Right hindlimb (tissue), 1 donor: ENCODE measurements at regions not wholly inside any gene's neighbourhood (a gene's known extent, or its start where the extent isn't known, plus 50 kb on each side); places are given as distances from the start of the nearest gene placed in this dataset.
A peak's percentile ranks its signal among the peaks of the same experiment; 100 is the strongest.
"Not testable (repeated sequence)": the region's sequence is repeated elsewhere in the genome, so short reads cannot be mapped to it uniquely, and the experiment has no call there.

Experiments used
- DNase-seq: peaks from one replicate; pipeline ENCODE4 v3.0.0-alpha.2; 2018

DNA sequence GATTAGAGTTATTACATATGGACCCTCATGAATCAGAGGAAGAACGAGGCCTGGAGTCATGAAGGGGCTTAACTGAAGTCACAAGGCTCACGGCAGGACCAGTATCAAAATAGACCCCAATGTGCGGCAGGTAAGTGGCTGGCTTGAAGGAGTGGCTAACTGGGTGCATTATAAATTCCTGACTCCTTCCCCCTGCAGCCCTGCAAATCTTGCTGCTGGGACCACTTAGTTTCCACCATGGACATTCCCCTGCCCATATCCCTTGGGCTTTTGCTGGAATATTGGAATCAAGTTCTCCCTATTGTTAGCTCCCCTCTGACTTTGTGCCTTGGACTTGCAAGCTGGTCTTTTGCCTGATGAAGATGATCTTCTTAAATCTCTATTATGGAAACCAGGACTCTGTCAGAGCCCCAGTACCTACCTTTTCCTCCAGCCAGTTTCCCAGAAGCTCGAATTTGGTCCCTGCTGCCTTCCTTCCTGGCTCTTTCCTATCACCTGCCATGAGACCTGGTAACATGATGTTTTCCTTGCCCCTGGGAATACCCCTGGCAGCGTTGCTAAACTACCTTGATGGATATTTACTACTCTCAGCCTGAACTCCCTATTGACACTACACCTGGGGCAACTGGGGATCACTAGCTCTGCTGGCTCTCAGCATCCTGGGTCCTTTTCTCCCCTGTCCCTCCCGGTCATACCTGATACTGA lies 156.0 kb upstream of the JUN start:
- DNase-seq: no peak

DNA sequence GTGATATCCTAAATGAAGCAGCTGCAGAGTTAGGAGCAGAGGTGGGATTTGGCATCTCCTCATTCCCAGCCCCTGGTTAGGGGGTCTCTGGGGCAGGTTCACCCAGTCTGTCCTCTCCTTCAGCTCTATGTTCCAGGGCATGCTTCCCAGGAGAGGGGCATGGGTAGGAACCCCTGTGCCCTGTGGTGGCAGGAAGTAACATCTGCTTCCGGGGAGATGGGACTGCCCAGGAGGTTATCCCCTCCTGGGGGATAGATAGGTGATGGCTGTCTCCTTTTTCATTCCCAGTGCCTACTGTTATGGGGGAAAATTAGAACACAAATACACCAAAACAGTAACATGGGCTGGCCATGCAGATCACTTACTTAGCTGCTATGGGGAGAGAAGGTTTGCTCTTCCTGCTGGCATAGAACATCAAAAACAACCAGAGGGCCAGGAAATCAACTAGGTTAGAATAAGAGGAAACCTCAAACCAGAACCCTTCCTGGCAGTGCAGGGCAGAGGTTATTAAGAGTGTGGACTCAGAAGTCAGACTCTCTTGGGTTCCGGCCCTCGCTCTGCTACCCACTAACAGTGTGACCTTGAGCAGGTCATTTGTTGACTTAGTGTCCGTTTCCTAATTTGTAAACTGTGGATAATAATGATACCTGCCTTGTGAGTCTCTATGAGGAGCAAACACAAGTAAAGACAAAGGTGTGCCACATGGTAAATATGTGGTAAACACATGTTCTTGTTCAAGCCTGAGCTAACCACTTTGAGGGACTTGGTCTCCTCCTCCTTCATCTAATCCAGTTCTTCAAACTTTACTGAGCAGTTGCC lies 157.8 kb upstream of the JUN start:
- DNase-seq: no peak

DNA sequence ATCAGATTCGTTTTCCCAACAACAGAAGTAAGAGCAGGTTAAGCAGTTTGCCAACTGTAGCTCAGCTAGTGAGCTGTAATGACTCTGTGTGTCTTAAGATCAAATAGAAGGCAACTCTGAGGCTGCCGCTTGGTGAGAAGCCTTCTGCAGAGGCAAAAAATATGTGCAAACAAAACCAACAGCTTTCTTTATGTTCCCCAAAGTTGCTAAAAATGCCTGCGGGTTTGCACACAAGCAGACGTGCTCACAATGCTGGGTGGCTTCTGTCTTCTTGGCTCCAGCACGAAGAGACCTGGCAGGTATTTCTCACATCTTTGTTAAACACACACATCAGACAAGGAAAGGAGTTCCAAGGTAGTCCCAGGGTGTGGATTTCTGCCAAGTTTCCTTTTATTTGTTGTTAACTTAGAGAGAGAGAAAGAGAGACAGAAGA lies 158.9 kb upstream of the JUN start:
- DNase-seq: no peak

- no peak for DNase-seq
These were observed 159.9 kb upstream of the JUN start for GRCh38 chr1:58943776-58944175.

- DNase-seq: no peak
These were observed 160.6 kb upstream of the JUN start for GRCh38 chr1:58944439-58944838.

DNA sequence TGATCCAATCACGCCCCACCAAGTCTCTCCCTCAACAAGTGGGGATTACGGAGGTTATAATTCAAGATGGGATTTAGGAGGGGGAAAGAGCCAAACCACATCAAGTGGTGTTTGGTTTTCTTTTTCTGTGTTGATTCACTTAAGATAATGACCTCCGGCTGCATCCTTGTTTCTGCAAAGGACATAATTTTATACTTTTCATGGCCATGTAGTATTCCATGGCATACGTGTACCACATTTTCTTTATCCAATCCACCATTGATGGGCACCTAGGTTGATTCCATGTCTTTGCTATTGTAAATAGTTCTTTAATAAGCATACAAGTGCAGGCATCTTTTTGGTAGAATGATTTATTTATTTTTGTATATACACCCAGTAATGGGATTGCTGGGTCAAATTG lies 162.5 kb upstream of the JUN start:
- no peak for DNase-seq

- no peak for DNase-seq
These were observed 164.8 kb upstream of the JUN start for GRCh38 chr1:58948671-58949070.

DNA sequence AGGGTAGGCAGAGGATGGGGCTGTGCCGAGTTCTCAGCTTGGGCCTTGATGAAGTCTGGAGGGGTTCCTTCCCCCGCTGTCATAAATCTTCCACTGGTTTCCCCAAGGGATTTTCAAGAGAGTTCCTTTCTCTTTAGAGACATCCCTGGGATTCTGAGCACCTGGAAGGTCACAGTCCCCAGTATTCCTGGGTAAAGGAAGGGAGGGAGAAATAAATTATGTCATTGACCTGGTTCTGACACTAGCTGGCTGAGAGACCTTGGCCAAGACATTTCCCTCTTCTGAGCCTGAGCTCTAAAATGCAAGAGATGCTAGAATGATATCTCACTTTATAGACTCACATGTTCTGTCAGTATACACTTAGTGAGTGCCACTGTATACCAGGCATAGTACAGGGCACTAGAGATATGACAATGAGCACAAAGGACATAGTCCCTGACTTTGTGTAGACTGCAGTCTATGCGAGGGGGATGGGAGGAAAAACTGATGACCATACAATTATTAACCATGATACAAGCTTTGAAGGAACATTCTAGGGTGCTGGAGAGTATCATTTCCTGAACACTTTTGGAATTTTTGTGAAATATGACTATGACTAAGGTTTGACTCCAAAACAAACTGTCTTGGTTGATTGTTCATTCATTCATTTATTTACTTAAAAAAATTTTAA lies 165.8 kb upstream of the JUN start:
- DNase-seq: no peak

GRCh38 chr1:58950897-58951296 lies 167.1 kb upstream of the JUN start:
- no peak for DNase-seq

DNA sequence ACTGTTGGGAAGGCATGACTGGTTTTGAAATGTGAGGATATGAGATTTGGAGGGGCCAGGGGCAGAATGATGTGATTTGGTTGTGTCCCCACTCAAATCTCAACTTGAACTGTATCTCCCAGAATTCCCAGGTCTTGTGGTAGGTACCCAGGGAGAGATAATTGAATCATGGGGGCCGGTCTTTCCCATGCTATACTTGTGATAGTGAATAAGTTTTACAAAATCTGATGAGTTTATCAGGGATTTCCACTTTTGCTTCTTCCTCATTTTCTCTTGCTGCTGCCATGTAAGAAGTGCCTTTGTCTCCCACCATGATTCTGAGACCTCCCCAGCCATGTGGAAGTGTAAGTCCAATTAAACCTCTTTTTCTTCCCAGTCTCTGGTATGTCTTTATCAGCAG lies 170.1 kb upstream of the JUN start:
- not testable (repeated sequence) for DNase-seq

- DNase-seq: not testable (repeated sequence)
These were observed 179.4 kb upstream of the JUN start for GRCh38 chr1:58963287-58963686.

DNA sequence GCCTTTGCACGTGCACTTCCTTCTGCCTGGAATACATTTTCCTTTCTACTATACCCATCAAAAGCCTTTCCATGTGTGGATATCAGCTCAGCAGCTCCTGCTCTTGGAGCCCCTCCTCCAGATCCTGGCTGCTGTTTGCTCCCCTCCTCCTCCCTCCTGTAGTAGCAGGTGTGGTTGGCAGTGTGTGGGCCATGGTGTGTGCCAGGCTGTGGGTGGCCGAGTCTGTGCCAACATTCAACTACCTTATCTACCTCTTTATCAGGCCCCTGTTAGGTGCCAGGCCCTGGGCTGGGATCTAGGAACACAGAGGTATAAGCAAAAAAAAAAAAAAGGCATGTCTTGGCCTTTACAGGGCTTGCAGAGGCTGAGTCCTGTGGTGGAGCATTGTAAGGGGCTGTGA lies 180.6 kb upstream of the JUN start:
- DNase-seq: no peak

GRCh38 chr1:58964880-58965279 lies 181.0 kb upstream of the JUN start:
- DNase-seq: no peak

- no peak for DNase-seq
These were observed 182.5 kb upstream of the JUN start for GRCh38 chr1:58966103-58966916.

GRCh38 chr1:58966917-58967740 lies 183.3 kb upstream of the JUN start:
- no peak for DNase-seq

DNA sequence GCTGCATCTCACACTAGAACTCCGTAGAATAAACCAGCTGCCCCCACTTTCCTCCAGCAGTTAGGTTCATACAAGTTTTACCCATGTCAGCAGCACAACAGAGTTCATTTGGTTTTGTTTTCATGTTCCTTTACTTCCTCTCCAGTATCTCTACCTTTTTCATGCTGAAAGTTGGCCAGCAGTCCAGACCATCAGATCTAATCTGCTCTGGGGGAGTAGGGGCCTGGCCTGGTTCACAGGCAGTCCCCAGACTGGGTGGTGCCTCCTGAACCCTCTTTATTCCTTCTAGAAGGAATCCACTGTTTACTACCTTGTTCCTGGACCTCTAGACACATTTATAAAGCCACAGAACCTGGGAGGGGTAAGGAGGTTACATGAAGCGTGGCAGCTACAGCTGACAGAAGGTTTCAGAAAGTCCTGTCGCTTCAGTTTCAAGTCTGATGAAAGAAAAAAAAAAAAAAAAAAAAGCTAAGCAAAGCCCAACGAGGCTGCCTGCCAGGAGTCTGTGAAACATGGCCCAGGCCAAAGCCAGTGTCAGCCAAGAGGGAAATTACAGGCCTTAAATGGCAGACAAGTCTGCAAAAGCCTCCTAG lies 184.6 kb upstream of the JUN start:
- DNase-seq: peak; percentile 86

DNA sequence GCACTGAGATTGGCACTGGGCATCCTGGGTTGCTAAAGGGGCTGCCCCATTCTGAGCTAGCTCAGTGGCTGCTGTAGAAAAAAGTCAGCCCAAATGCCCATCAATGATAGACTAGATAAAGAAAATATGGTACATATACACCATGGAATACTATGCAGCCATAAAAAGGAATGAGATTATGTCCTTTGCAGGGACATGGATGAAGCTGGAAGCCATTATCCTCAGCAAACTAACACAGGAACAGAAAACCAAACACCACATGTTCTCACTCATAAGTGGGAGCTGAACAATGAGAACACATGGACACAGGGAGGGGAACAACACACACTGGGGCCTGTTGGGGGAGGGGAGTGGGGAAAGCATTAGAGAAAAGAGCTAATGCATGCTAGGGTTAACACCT lies 185.3 kb upstream of the JUN start:
- not testable (repeated sequence) for DNase-seq

DNA sequence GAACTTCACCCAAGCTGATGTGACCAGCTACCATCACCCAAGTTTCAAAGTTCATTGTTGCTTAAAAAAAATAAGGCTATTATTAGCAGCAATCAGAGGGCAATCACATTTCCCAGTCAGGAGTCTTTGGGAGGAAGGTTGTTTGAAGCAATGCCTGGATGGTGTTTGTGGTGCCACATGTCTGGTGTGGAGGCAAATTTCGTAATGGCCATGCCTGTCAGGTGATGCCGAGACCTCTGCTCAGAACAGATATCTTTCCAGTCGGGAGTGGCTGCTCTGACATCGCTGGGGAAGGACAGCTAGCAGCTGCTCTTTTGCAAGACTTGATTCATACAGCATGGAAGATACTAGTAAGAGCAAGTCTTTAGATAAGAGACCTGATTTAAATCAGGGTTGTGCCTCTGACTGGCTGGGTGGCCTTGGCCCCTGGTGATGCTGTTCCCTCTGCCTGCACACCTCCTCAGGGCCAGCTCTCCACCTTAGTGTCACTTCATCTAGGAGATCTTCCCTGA lies 187.8 kb upstream of the JUN start:
- DNase-seq: no peak

- no peak for DNase-seq
These were observed 192.0 kb upstream of the JUN start for GRCh38 chr1:58975888-58976287.

- DNase-seq: no peak
These were observed 192.4 kb upstream of the JUN start for GRCh38 chr1:58976294-58976693.

DNA sequence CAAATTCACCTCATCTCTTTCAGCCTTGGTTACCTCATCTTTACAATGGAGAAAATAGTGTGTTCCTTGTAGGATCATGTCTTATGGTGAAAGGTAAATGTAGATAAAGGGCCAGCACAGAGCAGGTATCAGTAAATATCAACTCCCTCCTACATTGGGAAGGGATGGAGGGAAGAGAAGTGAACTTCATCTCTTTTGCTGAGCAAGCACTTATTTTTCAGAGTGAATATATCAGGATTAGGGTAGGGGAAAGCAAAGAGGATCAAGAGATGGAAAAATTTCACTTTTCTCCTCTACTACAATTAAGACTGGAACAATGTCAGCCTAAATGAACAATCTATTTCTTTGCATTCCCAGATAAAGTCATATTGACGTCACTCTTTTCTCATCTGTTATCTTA lies 193.8 kb upstream of the JUN start:
- DNase-seq: no peak
